Activated naive CD4-positive, alpha-beta T cell treated with anti-CD3 and anti-CD28 coated beads, Interleukin-2, amount 50 U/mL, for 16 hours (primary cell): ENCODE measurements at regions not wholly inside any gene's neighbourhood (a gene's known extent, or its start where the extent isn't known, plus 50 kb on each side); places are given as distances from the start of the nearest gene placed in this dataset.
"Not testable (repeated sequence)": the region's sequence is repeated elsewhere in the genome, so short reads cannot be mapped to it uniquely, and the experiment has no call there.

Experiments
- DNase-seq: peaks from one replicate; pipeline ENCODE4 v3.0.0-alpha.2; 2020

- DNase-seq: not testable (repeated sequence)
Measured at GRCh38 chr5:67864335-67864734, 351.2 kb upstream of the PIK3R1 start.

GRCh38 chr5:67858471-67859031 is 357.0 kb upstream of the PIK3R1 start:
- no peak for DNase-seq

GRCh38 chr5:67857502-67857901 is 358.1 kb upstream of the PIK3R1 start:
- DNase-seq: no peak

GRCh38 chr5:67855523-67855922 is 360.0 kb upstream of the PIK3R1 start:
- no peak for DNase-seq

- not testable (repeated sequence) for DNase-seq
Measured at GRCh38 chr5:67850906-67851305, 364.6 kb upstream of the PIK3R1 start.

- no peak for DNase-seq
Measured at GRCh38 chr5:67844924-67845323, 370.6 kb upstream of the PIK3R1 start.

GRCh38 chr5:67842806-67843205 is 372.8 kb upstream of the PIK3R1 start:
- no peak for DNase-seq

GRCh38 chr5:67837225-67837624 is 378.3 kb upstream of the PIK3R1 start:
- not testable (repeated sequence) for DNase-seq

- not testable (repeated sequence) for DNase-seq
Measured at GRCh38 chr5:67836496-67836895, 379.1 kb upstream of the PIK3R1 start.

- no peak for DNase-seq
Measured at GRCh38 chr5:67831048-67831447, 384.5 kb upstream of the PIK3R1 start.

- DNase-seq: no peak
Measured at GRCh38 chr5:67827541-67827940, 388.0 kb upstream of the PIK3R1 start.

- no peak for DNase-seq
Measured at GRCh38 chr5:67824852-67825251, 390.7 kb upstream of the PIK3R1 start.

- no peak for DNase-seq
Measured at GRCh38 chr5:67817652-67818051, 397.9 kb upstream of the PIK3R1 start.

GRCh38 chr5:67816456-67816855 is 399.1 kb upstream of the PIK3R1 start:
- no peak for DNase-seq

- DNase-seq: no peak
Measured at GRCh38 chr5:67815455-67816391, 399.8 kb upstream of the PIK3R1 start.

GRCh38 chr5:67814569-67815311 is 400.8 kb upstream of the PIK3R1 start:
- DNase-seq: no peak

GRCh38 chr5:67813877-67814539 is 401.5 kb upstream of the PIK3R1 start:
- no peak for DNase-seq

- no peak for DNase-seq
Measured at GRCh38 chr5:67809589-67809988, 406.0 kb upstream of the PIK3R1 start.

GRCh38 chr5:67808340-67808739 is 407.2 kb upstream of the PIK3R1 start:
- DNase-seq: no peak

GRCh38 chr5:67807439-67807888 is 408.1 kb upstream of the PIK3R1 start:
- no peak for DNase-seq

GRCh38 chr5:67806654-67807438 is 408.7 kb upstream of the PIK3R1 start:
- no peak for DNase-seq
